GM12878 (cell line): ENCODE measurements at regions not wholly inside any gene's neighbourhood (a gene's known extent, or its start where the extent isn't known, plus 50 kb on each side); places are given as distances from the start of the nearest gene placed in this dataset.

ENCODE experiments used
- BRCA1 ChIP-seq: IDR thresholded peaks from 2 replicates; pipeline ENCODE4 v1.6.1; 2011; ENCODE audit warnings: low read depth, low read length, improper control_type of control experiment
- CHD1 ChIP-seq: IDR thresholded peaks from 2 replicates; pipeline ENCODE4 v1.6.1; 2012; ENCODE audit warnings: low read depth, low read length, improper control_type of control experiment
- CTCF ChIP-seq, 3 experiments: IDR thresholded peaks in 2 of 3; conservative IDR thresholded peaks in 1 of 3; 2 replicates each; pipeline ENCODE4 v1.5.1; 2011; ENCODE audit warnings: low read depth in 3 of 3, low read length in 3 of 3, mild to moderate bottlenecking in 3 of 3, control low read depth in 2 of 3, moderate library complexity in 2 of 3, inconsistent platforms in 1 of 3, mixed read lengths in 1 of 3; ENCODE audit not compliant: control insufficient read depth in 2 of 3, insufficient read depth in 1 of 3; ENCODE audit errors: extremely low read depth in 1 of 3
- EZH2 ChIP-seq: IDR thresholded peaks from 2 replicates; pipeline ENCODE4 v1.6.1; 2012; ENCODE audit warnings: low read depth, mild to moderate bottlenecking, control low read depth, inconsistent platforms, low read length, borderline replicate concordance; ENCODE audit not compliant: control insufficient read depth
- HDAC2 ChIP-seq: fragments of 200-600 bp; sonication (generic); IDR thresholded peaks from 2 replicates; pipeline ENCODE4 v1.6.1; 2017
- MAX ChIP-seq: IDR thresholded peaks from 2 replicates; pipeline ENCODE4 v1.6.1; 2012; ENCODE audit warnings: low read depth, low read length, improper control_type of control experiment
- POLR2A ChIP-seq: IDR thresholded peaks from 2 replicates; pipeline ENCODE4 v1.6.1; 2011; ENCODE audit warnings: low read depth, mild to moderate bottlenecking, low read length
- SP1 ChIP-seq: IDR thresholded peaks from one replicate; pipeline ENCODE4 v1.6.1; 2011; ENCODE audit warnings: low read depth, low read length

- TF ChIP-seq MAX = no peak
- no peak for TF ChIP-seq EZH2
- TF ChIP-seq CHD1 = no peak
- no peak for TF ChIP-seq POLR2A
- TF ChIP-seq HDAC2 = no peak
- TF ChIP-seq BRCA1 = no peak
- no peak for TF ChIP-seq CTCF (IDR thresholded peaks at IDR 0.05 in 2 of 3, conservative IDR thresholded peaks at IDR 0.05 in 1 of 3; ENCODE audit: control insufficient read depth in 2 of 3, extremely low read depth in 1 of 3, insufficient read depth in 1 of 3, low read depth in 3 of 3, low read length in 3 of 3)
- no peak for TF ChIP-seq SP1
Observed at GRCh38 chr7:85980740-85981139, 663.0 kb upstream of the GRM3 start.
